Body of pancreas (tissue), 4 donors: ENCODE measurements at regions not wholly inside any gene's neighbourhood (a gene's known extent, or its start where the extent isn't known, plus 50 kb on each side); places are given as distances from the start of the nearest gene placed in this dataset.

Experiments
- ATAC-seq: fragments of 150-250 bp; one replicate; pipeline ENCODE4 v1.9.1; 2016
- DNase-seq, 4 donors: peaks; one replicate each; pipeline ENCODE4 v3.0.0-alpha.2; 2019
- H3K27ac ChIP-seq, 4 donors: fragments of 200-600 bp; sonication (generic); 1 replicate in 3 of 4; 2 replicates in 1 of 4; pipeline versions ENCODE4 v1.5.1 to v1.6.1; 2016 to 2019; ENCODE audit warnings: mild to moderate bottlenecking in 1 of 4, mixed read lengths in 1 of 4, moderate library complexity in 1 of 4
- H3K27me3 ChIP-seq, 2 donors: fragments of 200-600 bp; sonication (generic); one replicate each; pipeline ENCODE4 v1.6.0; 2016; ENCODE audit warnings: mild to moderate bottlenecking in 1 of 2
- H3K36me3 ChIP-seq, 2 donors: fragments of 200-600 bp; sonication (generic); replicated peaks in 1 of 2; 2 replicates each; pipeline ENCODE4 v1.5.1; 2016; ENCODE audit warnings: low read depth in 2 of 2; ENCODE audit not compliant: insufficient read depth in 1 of 2
- H3K4me1 ChIP-seq: fragments of 200-600 bp; sonication (generic); one replicate; pipeline ENCODE4 v1.6.0; 2016
- H3K4me3 ChIP-seq, 2 donors: fragments of 200-600 bp; sonication (generic); 1 replicate in 1 of 2; 2 replicates in 1 of 2; pipeline ENCODE4 v1.5.1; 2016 to 2019
- H3K9me3 ChIP-seq, 3 donors: fragments of 200-600 bp; sonication (generic); 1 replicate in 2 of 3; 2 replicates in 1 of 3; pipeline ENCODE4 v1.5.1; 2016
- CTCF ChIP-seq, 7 experiments: fragments of 450-650 bp in 4 of 7; fragments of 200-600 bp in 3 of 7; sonication (generic) in 3 of 7; IDR thresholded peaks; one replicate each; pipeline ENCODE4 v1.5.1; 2016 to 2019; ENCODE audit warnings: antibody characterized with exemption in 7 of 7
- POLR2A ChIP-seq, 3 donors: fragments of 450-650 bp; IDR thresholded peaks; one replicate each; pipeline ENCODE4 v1.6.1; 2016; ENCODE audit warnings: antibody characterized with exemption in 3 of 3, mild to moderate bottlenecking in 2 of 3
- WGBS, 2 donors: methylation state at CpG; one replicate each; pipeline ENCODE4 v1.1.5; 2017; 5-methylcytosine and 5-hydroxymethylcytosine counted together
- intact Hi-C: fragments of 100-400 bp; cut with DNase I; formaldehyde crosslinking; loops from one replicate; pipeline ENCODE4 v1.15.1; 2023

- WGBS, 2 donors, result 44 to 73% methylated on average over 1 of the region's 1 CpG
- no peak for ATAC-seq
- no peak overlapping the region for H3K27ac ChIP-seq
- H3K9me3 ChIP-seq, result peaks cover 0 to 16% (median 0%) of the 10 kb centered on the region in 3 donors
- H3K4me1 ChIP-seq, result no peaks in the 10 kb centered on the region
- no peaks in the 10 kb centered on the region for H3K36me3 ChIP-seq
- intact Hi-C loops, result no loop called here
- no peak overlapping the region for H3K4me3 ChIP-seq
- TF ChIP-seq CTCF (IDR thresholded peaks at IDR 0.05), result no peak
- no peak for TF ChIP-seq POLR2A (IDR thresholded peaks at IDR 0.05)
- H3K27me3 ChIP-seq, result no peaks in the 10 kb centered on the region
- no peak for DNase-seq
Measured at GRCh38 chr3:118354556-118354955, 680.1 kb downstream of the IGSF11 start.

GRCh38 chr3:118369892-118370491, 664.7 kb downstream of the IGSF11 start:
- Histone ChIP-seq H3K9me3 (no peaks in the 10 kb centered on the region), H3K4me1 (no peaks in the 10 kb centered on the region), H3K27me3 (no peaks in the 10 kb centered on the region), H3K4me3 (no peak overlapping the region), H3K27ac (no peak overlapping the region), H3K36me3 (no peaks in the 10 kb centered on the region)
- 84 to 86% methylated on average over 4 of the region's 4 CpGs for WGBS, 2 donors
- DNase-seq (no peak), ATAC-seq (no peak)
- TF ChIP-seq CTCF (IDR thresholded peaks at IDR 0.05) (no peak), POLR2A (IDR thresholded peaks at IDR 0.05) (no peak)
- intact Hi-C loops, result no loop called here

- DNase-seq (no peak), ATAC-seq (no peak)
- Histone ChIP-seq H3K4me1 (no peaks in the 10 kb centered on the region), H3K4me3 (no peak overlapping the region), H3K9me3 (no peaks in the 10 kb centered on the region), H3K27ac (no peak overlapping the region), H3K36me3 (no peaks in the 10 kb centered on the region), H3K27me3 (no peaks in the 10 kb centered on the region)
- intact Hi-C loops, result no loop called here
- WGBS, 2 donors, result 15 to 22% methylated on average over 2 of the region's 2 CpGs
- TF ChIP-seq CTCF (IDR thresholded peaks at IDR 0.05) (no peak), POLR2A (IDR thresholded peaks at IDR 0.05) (no peak)
Measured at GRCh38 chr3:118380576-118380975, 654.1 kb downstream of the IGSF11 start.

GRCh38 chr3:118396491-118396890, 638.2 kb downstream of the IGSF11 start:
- Histone ChIP-seq H3K4me3 (no peak overlapping the region), H3K9me3 (no peaks in the 10 kb centered on the region), H3K27me3 (no peaks in the 10 kb centered on the region), H3K36me3 (no peaks in the 10 kb centered on the region), H3K27ac (no peak overlapping the region), H3K4me1 (no peaks in the 10 kb centered on the region)
- DNase-seq (no peak), ATAC-seq (no peak)
- intact Hi-C loops, result no loop called here
- TF ChIP-seq CTCF (IDR thresholded peaks at IDR 0.05) (no peak), POLR2A (IDR thresholded peaks at IDR 0.05) (no peak)
- WGBS, 2 donors, result 21 to 52% methylated on average over 1 of the region's 1 CpG

- TF ChIP-seq POLR2A (IDR thresholded peaks at IDR 0.05) (no peak), CTCF (IDR thresholded peaks at IDR 0.05) (no peak)
Measured at GRCh38 chr3:118400086-118400485, 634.6 kb downstream of the IGSF11 start.

More at GRCh38 chr3:118400086-118400485, 634.6 kb downstream of the IGSF11 start:
- Histone ChIP-seq H3K9me3 (no peaks in the 10 kb centered on the region), H3K4me3 (no peak overlapping the region), H3K36me3 (no peaks in the 10 kb centered on the region), H3K27ac (no peak overlapping the region), H3K4me1 (no peaks in the 10 kb centered on the region), H3K27me3 (no peaks in the 10 kb centered on the region)
- intact Hi-C loops, result no loop called here
- ATAC-seq (no peak), DNase-seq (no peak)
- WGBS, 2 donors, result 46 to 47% methylated on average over 2 of the region's 2 CpGs
